Skeletal muscle tissue (tissue), 3 donors: ENCODE measurements at regions not wholly inside any gene's neighbourhood (a gene's known extent, or its start where the extent isn't known, plus 50 kb on each side); places are given as distances from the start of the nearest gene placed in this dataset.

Experiments used
- H3K27ac ChIP-seq: one replicate; pipeline ENCODE4 v1.7.0; 2013; ENCODE audit warnings: mild to moderate bottlenecking, low read depth, low read length, inconsistent platforms
- H3K27me3 ChIP-seq, 3 donors: one replicate each; pipeline ENCODE4 v1.7.0; 2013; ENCODE audit warnings: low read length in 3 of 3; ENCODE audit not compliant: control insufficient read depth in 3 of 3, insufficient read depth in 3 of 3
- H3K36me3 ChIP-seq, 3 donors: one replicate each; pipeline ENCODE4 v1.7.0; 2013; ENCODE audit warnings: low read length in 3 of 3; ENCODE audit not compliant: control insufficient read depth in 3 of 3, insufficient read depth in 3 of 3
- H3K4me1 ChIP-seq, 3 donors: one replicate each; pipeline ENCODE4 v1.7.0; 2013; ENCODE audit warnings: low read length in 3 of 3, mild to moderate bottlenecking in 3 of 3; ENCODE audit not compliant: control insufficient read depth in 3 of 3, insufficient read depth in 3 of 3
- H3K4me3 ChIP-seq, 3 donors: one replicate each; pipeline ENCODE4 v1.7.0; 2013; ENCODE audit warnings: low read length in 3 of 3
- H3K9ac ChIP-seq, 3 donors: one replicate each; pipeline ENCODE4 v1.7.0; 2013; ENCODE audit warnings: low read length in 3 of 3, mild to moderate bottlenecking in 3 of 3, moderate library complexity in 2 of 3, low read depth in 1 of 3
- H3K9me3 ChIP-seq, 3 donors: one replicate each; pipeline ENCODE4 v1.7.0; 2013; ENCODE audit warnings: low read length in 3 of 3; ENCODE audit not compliant: control insufficient read depth in 3 of 3
- donor health status: Osteomylitis.

DNA sequence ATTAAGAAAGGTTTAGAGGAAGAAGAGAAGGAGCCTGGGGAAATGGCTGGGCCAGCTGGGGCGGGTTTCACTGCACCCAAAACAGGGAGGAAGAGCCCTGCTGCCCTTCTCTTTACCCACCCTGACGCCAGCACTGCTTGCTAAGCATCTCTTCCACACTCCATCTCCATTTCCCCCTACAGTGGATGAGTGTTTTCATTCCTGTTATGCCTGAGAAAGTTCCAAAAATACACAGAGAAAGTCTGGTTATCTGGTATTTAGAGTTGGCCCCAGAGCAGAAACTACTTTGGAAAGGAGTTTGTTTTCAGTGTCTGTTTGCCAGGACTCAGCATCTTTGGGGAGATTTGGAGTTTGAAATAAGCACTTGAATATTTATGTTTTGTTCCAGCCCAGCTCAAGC, 451.0 kb downstream of the SLC4A3 start:
- H3K9ac ChIP-seq: no peak overlapping the region
- no peaks in the 10 kb centered on the region for H3K4me1 ChIP-seq
- no peak overlapping the region for H3K4me3 ChIP-seq
- peak overlapping the region; percentile 28 for H3K27ac ChIP-seq
- peaks cover 0 to 2% (median 0%) of the 10 kb centered on the region in 3 donors for H3K27me3 ChIP-seq
- H3K9me3 ChIP-seq: no peaks in the 10 kb centered on the region
- no peaks in the 10 kb centered on the region for H3K36me3 ChIP-seq

DNA sequence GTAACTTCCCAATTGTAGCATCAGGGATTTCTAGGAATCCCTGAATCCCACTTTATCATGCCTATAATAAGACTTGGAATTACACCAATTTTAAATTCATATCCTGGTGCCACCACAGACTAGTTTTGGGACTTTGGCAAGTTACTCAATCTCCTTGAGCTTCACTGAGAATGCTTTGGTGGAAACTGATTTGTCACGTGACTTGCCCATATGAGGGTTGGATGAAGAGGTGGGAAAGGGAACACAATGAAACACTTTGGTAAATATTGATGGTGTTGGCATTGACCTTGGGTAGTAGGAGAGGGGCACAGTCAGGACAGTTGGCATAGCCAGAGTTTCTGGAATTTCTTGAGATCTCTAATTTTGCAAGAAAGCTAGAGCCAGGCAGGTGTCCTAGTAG, 452.2 kb downstream of the SLC4A3 start:
- H3K9ac ChIP-seq: no peak overlapping the region
- no peak overlapping the region for H3K27ac ChIP-seq
- H3K4me1 ChIP-seq: no peaks in the 10 kb centered on the region
- no peaks in the 10 kb centered on the region for H3K9me3 ChIP-seq
- H3K36me3 ChIP-seq: no peaks in the 10 kb centered on the region
- peaks cover 0 to 1% (median 0%) of the 10 kb centered on the region in 3 donors for H3K27me3 ChIP-seq
- H3K4me3 ChIP-seq: no peak overlapping the region

DNA sequence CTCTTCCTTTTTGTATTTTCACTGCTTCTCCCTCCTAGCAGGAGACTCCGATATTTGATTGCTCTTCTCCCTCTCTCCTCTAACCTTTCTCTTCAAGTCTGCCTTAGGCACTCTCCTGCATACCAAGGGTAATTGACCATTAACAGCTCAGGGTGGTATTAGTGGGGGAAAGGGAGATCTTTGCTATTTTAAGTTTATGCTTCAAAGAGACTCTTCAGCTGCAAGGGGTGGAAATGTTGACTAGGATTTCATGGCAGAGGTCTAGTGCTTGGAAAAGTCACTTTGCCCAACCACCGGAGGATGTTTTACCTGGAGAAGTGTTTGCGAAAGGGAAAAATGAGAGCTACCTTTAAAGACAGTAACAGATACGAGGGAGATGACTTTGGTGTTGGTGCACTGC, 453.7 kb downstream of the SLC4A3 start:
- Histone ChIP-seq H3K4me3 (no peak overlapping the region), H3K9ac (no peak overlapping the region), H3K27ac (no peak overlapping the region), H3K9me3 (no peaks in the 10 kb centered on the region), H3K4me1 (no peaks in the 10 kb centered on the region), H3K27me3 (no peaks in the 10 kb centered on the region), H3K36me3 (no peaks in the 10 kb centered on the region)

DNA sequence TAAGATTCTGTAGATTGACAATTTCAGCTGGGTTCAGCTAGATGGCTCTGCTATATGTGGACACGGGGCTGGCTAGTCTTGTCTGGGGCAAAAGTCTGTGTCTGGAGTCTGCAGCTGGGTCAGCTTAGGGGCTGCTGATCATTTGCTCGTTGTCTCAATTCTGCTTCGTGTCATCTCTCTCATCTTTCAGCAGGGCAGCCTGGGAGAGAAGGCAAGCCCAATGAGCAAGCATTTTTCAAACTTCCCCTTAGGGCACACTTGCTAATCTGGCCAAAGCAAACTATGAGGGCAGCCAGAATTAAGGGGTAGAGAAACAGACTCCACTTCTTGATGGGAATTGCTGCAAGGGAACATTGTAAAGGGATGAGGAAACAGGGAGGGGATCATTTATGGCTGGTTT, 462.6 kb downstream of the SLC4A3 start:
- H3K9me3 ChIP-seq: no peaks in the 10 kb centered on the region
- H3K4me3 ChIP-seq: no peak overlapping the region
- H3K27me3 ChIP-seq: no peaks in the 10 kb centered on the region
- no peaks in the 10 kb centered on the region for H3K4me1 ChIP-seq
- H3K27ac ChIP-seq: no peak overlapping the region
- no peaks in the 10 kb centered on the region for H3K36me3 ChIP-seq
- H3K9ac ChIP-seq: no peak overlapping the region

DNA sequence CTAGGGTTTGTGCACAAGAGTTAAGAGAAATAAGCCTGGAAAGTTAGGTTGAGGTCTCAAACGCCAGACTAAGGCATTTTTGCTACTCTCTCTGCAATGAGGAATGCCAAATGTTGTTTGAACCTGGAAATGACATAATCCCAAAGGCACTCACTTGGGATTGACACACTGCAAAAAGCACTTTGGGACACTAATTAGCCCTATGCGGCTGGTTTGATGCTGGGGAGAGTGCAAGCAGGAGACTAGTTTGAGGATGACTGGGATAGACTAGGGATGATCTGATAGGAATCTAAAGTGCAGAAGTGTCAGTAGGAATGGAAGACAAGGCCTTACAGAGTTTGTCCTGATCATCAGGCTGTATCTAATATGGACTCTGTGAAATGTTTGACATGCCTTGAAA, 469.0 kb downstream of the SLC4A3 start:
- Histone ChIP-seq H3K9ac (no peak overlapping the region), H3K9me3 (no peaks in the 10 kb centered on the region), H3K4me1 (no peaks in the 10 kb centered on the region), H3K36me3 (no peaks in the 10 kb centered on the region), H3K27me3 (peaks cover 0 to 3% (median 0%) of the 10 kb centered on the region in 3 donors), H3K27ac (no peak overlapping the region), H3K4me3 (no peak overlapping the region)

DNA sequence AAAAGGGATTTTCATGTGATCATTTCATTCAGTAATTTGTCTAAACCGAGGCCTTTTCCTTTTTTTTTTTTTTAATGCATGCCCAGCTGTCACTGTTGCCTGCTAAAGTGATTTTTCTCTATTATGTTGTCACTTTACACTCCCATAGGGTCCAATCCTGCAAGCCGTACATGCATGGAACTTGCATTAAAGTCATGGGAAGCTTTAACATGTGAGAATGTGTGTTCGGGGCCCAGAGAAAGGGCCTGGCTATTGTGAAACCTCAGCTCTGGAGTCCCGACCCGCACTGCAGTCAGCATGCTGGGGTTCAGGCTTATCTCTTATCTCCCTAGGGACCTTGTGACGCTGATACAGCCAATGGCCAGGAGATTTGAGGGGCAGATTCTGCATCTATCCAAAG, 474.6 kb downstream of the SLC4A3 start:
- Histone ChIP-seq H3K4me3 (no peak overlapping the region), H3K9ac (no peak overlapping the region), H3K27me3 (peaks cover 0 to 3% (median 3%) of the 10 kb centered on the region in 3 donors), H3K36me3 (no peaks in the 10 kb centered on the region), H3K4me1 (no peaks in the 10 kb centered on the region), H3K27ac (no peak overlapping the region), H3K9me3 (no peaks in the 10 kb centered on the region)

DNA sequence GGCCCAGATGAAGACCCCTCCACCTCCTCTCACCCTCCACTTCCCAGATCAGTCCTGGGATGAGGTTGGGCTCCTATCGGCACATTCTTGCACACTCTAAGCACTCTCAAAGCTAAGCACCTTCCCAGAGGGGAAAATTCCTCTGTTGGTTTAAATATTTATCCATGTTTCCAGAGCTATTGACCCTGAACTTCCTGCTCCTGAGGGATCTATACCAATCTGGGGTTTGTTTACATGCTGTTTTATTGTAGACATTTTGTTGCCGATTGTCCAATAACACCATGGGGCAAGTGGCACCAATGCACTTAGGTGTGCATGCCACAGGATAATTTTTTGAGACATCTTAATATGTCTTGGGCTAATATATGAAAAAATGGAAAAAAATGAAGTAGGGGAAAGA, 476.2 kb downstream of the SLC4A3 start:
- H3K9me3 ChIP-seq: no peaks in the 10 kb centered on the region

DNA sequence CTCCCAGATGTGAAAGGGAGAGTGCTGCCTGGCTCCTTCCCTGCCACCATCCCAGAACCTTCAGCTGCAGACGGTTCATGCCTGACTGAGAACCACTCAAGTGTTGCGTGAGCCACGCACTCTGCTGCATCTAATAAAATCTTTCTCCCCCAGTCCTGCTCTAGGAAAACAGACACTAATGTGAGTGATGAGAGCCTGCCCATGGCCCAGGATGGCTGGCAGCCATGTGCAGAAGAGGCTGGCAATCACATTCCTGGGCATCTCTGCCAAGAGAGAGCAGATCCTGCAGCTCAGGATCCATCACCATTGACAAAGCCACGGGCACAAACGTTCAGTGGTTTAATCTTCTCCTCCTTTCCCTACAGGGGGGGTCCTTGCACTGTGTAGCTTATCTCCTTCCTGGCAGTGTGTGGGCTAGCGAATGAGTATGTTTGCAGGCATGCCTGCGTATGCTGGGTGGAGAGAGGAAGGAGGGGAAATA, 477.5 kb downstream of the SLC4A3 start:
- H3K36me3 ChIP-seq: no peaks in the 10 kb centered on the region
- no peak overlapping the region for H3K4me3 ChIP-seq

More for the DNA sequence above, 476.2 kb downstream of the SLC4A3 start:
- no peaks in the 10 kb centered on the region for H3K4me1 ChIP-seq
- H3K27me3 ChIP-seq: peaks cover 0 to 3% (median 3%) of the 10 kb centered on the region in 3 donors
- no peak overlapping the region for H3K9ac ChIP-seq
- H3K4me3 ChIP-seq: no peak overlapping the region
- no peaks in the 10 kb centered on the region for H3K36me3 ChIP-seq
- no peak overlapping the region for H3K27ac ChIP-seq

DNA sequence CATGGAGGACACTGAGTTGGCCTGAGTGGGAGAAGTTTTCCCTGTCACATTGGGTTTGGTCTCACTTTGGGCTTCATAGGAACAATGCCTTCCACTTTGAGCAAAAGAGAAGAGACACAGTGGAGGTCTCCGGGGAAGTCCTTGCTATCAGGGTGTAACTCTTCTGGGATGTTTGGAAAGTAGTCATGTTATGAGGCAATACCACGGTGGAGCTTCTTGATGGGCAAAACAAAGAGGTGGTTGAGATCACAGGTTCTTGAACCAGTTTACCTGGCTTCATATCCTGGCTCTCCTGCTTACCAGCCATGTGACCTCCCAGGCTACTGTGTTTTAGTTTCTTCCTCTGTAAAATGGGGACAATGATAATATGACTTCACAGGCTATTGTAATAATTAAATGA, 478.6 kb downstream of the SLC4A3 start:
- H3K9ac ChIP-seq: no peak overlapping the region
- H3K9me3 ChIP-seq: no peaks in the 10 kb centered on the region
- H3K36me3 ChIP-seq: no peaks in the 10 kb centered on the region
- H3K4me1 ChIP-seq: no peaks in the 10 kb centered on the region
- H3K27me3 ChIP-seq: peaks cover 0 to 3% (median 3%) of the 10 kb centered on the region in 3 donors
- no peak overlapping the region for H3K27ac ChIP-seq
- no peak overlapping the region for H3K4me3 ChIP-seq

More for the DNA sequence above, 477.5 kb downstream of the SLC4A3 start:
- Histone ChIP-seq H3K9ac (no peak overlapping the region), H3K27ac (no peak overlapping the region), H3K9me3 (no peaks in the 10 kb centered on the region), H3K4me1 (no peaks in the 10 kb centered on the region), H3K27me3 (peaks cover 0 to 3% (median 3%) of the 10 kb centered on the region in 3 donors)

DNA sequence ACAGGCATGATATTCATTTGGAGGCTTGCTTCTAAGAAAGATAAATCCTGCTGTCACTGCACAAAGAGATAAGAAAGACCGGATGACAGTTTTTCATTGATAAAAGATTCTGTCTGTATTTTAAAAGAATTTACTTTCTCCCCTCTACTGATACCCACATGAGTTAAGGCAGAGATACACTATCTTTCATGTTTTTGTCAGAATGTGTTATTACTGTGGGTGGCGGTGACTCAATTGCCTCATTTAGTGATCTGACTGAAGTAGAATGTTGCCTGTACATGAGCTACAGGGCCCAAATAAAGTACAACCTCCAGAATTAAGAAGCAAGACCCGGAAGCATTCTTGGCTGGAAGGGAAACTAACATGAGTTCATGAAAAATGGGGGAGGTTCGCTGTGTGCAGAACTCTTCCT, 480.0 kb downstream of the SLC4A3 start:
- no peaks in the 10 kb centered on the region for H3K36me3 ChIP-seq
- H3K27ac ChIP-seq: no peak overlapping the region
- H3K4me1 ChIP-seq: no peaks in the 10 kb centered on the region
- H3K9ac ChIP-seq: no peak overlapping the region
- no peaks in the 10 kb centered on the region for H3K9me3 ChIP-seq
- no peak overlapping the region for H3K4me3 ChIP-seq
- H3K27me3 ChIP-seq: peaks cover 0 to 3% (median 3%) of the 10 kb centered on the region in 3 donors

DNA sequence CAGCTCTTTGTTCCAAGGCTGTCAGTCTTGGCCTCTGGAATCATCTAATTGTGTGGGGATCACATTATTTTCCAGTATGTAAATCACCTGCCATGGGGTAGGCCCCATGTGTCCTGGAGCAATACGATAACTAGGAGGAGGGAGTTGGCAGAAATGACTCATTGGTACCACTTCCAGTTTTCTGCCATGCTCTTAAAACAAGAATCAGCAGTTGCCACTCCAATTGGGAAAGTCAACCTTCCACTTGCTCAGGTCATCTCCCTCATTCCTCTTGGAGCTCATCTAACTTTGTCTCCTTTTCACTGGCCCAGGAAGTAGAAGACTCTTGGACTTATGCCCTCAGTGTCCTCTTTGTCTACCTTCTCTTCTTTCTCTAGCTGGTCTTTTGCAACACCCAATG, 487.0 kb downstream of the SLC4A3 start:
- H3K27ac ChIP-seq: no peak overlapping the region
- H3K9ac ChIP-seq: no peak overlapping the region
- H3K36me3 ChIP-seq: no peaks in the 10 kb centered on the region
- peaks cover 0 to 2% (median 0%) of the 10 kb centered on the region in 3 donors for H3K9me3 ChIP-seq
- no peaks in the 10 kb centered on the region for H3K27me3 ChIP-seq
- H3K4me1 ChIP-seq: no peaks in the 10 kb centered on the region
- H3K4me3 ChIP-seq: no peak overlapping the region
